OCI-LY1 (cell line): ENCODE measurements at regions not wholly inside any gene's neighbourhood (a gene's known extent, or its start where the extent isn't known, plus 50 kb on each side); places are given as distances from the start of the nearest gene placed in this dataset.

Source experiments
- CTCF ChIP-seq: fragments of 200-600 bp; sonication (generic), shearing (Covaris generic); IDR thresholded peaks from 2 replicates; pipeline ENCODE4 v1.5.1; 2017; ENCODE audit warnings: mild to moderate bottlenecking, antibody characterized with exemption, low read length, moderate library complexity, mixed read lengths
- EZH2 ChIP-seq: fragments of 200-600 bp; sonication (generic), shearing (Covaris generic); IDR thresholded peaks from 2 replicates; pipeline ENCODE4 v1.8.0; 2017; ENCODE audit warnings: borderline replicate concordance, mixed run types, mild to moderate bottlenecking, antibody characterized with exemption, low read length, moderate library complexity, mixed read lengths

GRCh38 chr13:59299584-59299983, 864.1 kb downstream of the DIAPH3 start:
- TF ChIP-seq CTCF (no peak), EZH2 (no peak)
